Vagina (tissue), 2 donors: ENCODE measurements at regions not wholly inside any gene's neighbourhood (a gene's known extent, or its start where the extent isn't known, plus 50 kb on each side); places are given as distances from the start of the nearest gene placed in this dataset.

Experiments used
- CTCF ChIP-seq, 3 experiments: fragments of 450-650 bp in 2 of 3; fragments of 200-600 bp in 1 of 3; sonication (generic) in 1 of 3; IDR thresholded peaks; one replicate each; pipeline ENCODE4 v1.5.1; 2017 to 2019; ENCODE audit warnings: antibody characterized with exemption in 3 of 3, mild to moderate bottlenecking in 2 of 3, moderate library complexity in 2 of 3
- POLR2A ChIP-seq, 2 donors: fragments of 450-650 bp; IDR thresholded peaks; one replicate each; pipeline ENCODE4 v1.6.1; 2017; ENCODE audit warnings: antibody characterized with exemption in 2 of 2, mild to moderate bottlenecking in 2 of 2, moderate library complexity in 2 of 2

DNA sequence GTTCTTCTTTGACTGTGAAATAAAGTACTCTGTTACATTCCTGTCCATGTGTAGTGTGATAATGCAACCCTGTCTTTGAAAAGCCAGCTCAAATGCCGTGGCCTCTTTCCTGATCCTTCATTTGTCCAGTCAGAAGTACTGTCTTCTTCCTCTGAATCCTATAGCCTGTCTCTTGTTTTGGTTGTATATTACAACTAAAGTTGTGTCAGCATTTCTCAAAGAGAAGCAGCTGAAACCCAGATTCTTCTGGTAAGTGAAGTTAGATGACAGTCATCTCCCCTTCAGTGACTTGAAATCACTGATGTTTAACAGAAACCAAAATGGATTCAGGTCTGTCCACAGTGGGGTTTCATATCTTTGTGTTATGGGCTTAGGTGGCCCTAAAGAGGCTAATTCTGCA, 196.2 kb downstream of the PCSK1 start:
- no peak for TF ChIP-seq CTCF (IDR thresholded peaks at IDR 0.05)
- TF ChIP-seq POLR2A (IDR thresholded peaks at IDR 0.05): no peak
